ENCODE measurements at regions not wholly inside any gene's neighbourhood (a gene's known extent, or its start where the extent isn't known, plus 50 kb on each side); places are given as distances from the start of the nearest gene placed in this dataset.

DNA sequence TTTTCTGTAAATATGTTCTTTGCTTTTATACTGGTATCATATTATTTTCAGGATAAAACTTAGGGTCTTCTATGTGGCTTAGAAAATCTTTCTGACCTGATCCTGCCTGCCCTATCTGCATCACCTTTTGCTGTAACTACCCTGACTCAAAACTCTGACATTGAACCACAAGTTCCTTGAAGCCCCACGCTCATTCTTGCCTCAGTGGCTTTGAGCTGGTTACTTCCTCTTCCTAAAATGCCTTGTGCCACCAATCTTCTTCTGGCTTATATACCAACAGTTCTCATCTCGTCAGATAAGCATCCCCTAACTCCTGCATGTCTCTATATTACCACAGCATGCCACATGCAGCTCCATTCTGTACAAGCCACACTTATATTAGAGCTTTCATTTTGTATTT lies 84.5 kb upstream of the LRRC7 start:
- no peak for TF ChIP-seq POLR2A (IDR thresholded peaks at IDR 0.05)
- TF ChIP-seq, protein P1, sequence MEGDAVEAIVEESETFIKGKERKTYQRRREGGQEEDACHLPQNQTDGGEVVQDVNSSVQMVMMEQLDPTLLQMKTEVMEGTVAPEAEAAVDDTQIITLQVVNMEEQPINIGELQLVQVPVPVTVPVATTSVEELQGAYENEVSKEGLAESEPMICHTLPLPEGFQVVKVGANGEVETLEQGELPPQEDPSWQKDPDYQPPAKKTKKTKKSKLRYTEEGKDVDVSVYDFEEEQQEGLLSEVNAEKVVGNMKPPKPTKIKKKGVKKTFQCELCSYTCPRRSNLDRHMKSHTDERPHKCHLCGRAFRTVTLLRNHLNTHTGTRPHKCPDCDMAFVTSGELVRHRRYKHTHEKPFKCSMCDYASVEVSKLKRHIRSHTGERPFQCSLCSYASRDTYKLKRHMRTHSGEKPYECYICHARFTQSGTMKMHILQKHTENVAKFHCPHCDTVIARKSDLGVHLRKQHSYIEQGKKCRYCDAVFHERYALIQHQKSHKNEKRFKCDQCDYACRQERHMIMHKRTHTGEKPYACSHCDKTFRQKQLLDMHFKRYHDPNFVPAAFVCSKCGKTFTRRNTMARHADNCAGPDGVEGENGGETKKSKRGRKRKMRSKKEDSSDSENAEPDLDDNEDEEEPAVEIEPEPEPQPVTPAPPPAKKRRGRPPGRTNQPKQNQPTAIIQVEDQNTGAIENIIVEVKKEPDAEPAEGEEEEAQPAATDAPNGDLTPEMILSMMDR (IDR thresholded peaks at IDR 0.05): no peak
